WTC11 (cell line): ENCODE measurements at regions not wholly inside any gene's neighbourhood (a gene's known extent, or its start where the extent isn't known, plus 50 kb on each side); places are given as distances from the start of the nearest gene placed in this dataset.
"Not testable (repeated sequence)": the region's sequence is repeated elsewhere in the genome, so short reads cannot be mapped to it uniquely, and the experiment has no call there.

ENCODE experiments used
- ATAC-seq: fragments of 200-7000 bp; cut with Tn5 transposase; 2 replicates; pipeline ENCODE4 v1.10.0; 2021; ENCODE audit warnings: mild to moderate bottlenecking, moderate library complexity
- CTCF ChIA-PET: fragments of 300-600 bp; sonication (Branson Sonifier 250); formaldehyde crosslinking; loops from one replicate; lab custom pipeline; 2021; ENCODE audit warnings: antibody characterized with exemption; lab: Charles Lee
- POLR2A ChIA-PET: fragments of 350-600 bp; sonication (Branson Sonifier 250); formaldehyde crosslinking; loops from one replicate; lab custom pipeline; 2021; ENCODE audit warnings: antibody characterized with exemption; lab: Charles Lee
- DNase-seq: peaks from one replicate; pipeline ENCODE4 v3.0.0; 2021; ENCODE audit warnings: low spot score
- H3K27ac Mint-ChIP-seq: 2 replicates; pipeline ENCODE4 v1.8.0; 2021; ENCODE audit warnings: mixed read lengths
- H3K27me3 Mint-ChIP-seq: 2 replicates; pipeline ENCODE4 v1.8.0; 2021; ENCODE audit warnings: low read depth, mild to moderate bottlenecking, moderate library complexity, mixed read lengths
- H3K36me3 Mint-ChIP-seq: 2 replicates; pipeline ENCODE4 v1.8.0; 2021; ENCODE audit warnings: mixed read lengths
- H3K4me1 Mint-ChIP-seq: 2 replicates; pipeline ENCODE4 v1.8.0; 2022; ENCODE audit warnings: mixed read lengths
- H3K4me3 Mint-ChIP-seq: 2 replicates; pipeline ENCODE4 v1.8.0; 2021; ENCODE audit warnings: mild to moderate bottlenecking, moderate library complexity, mixed read lengths
- H3K9me3 Mint-ChIP-seq: 2 replicates; pipeline ENCODE4 v1.8.0; 2021; ENCODE audit warnings: mixed read lengths
- ARID4B ChIP-seq: sonication (generic); formaldehyde crosslinking; IDR thresholded peaks from 2 replicates; pipeline ENCODE4 v1.8.0; 2023; ENCODE audit warnings: missing genetic modification reagents, mild to moderate bottlenecking, borderline replicate concordance
- CDX4 ChIP-seq: fragments of 250-450 bp; sonication (Bioruptor Pico); IDR thresholded peaks from 2 replicates; pipeline ENCODE4 v1.9.0; 2021; ENCODE audit warnings: moderate library complexity, mild to moderate bottlenecking, inconsistent platforms, borderline replicate concordance
- E2F4 ChIP-seq: sonication (generic); formaldehyde crosslinking; IDR thresholded peaks from 2 replicates; pipeline ENCODE4 v1.8.1; 2022; ENCODE audit warnings: low read depth, mild to moderate bottlenecking, moderate library complexity, missing genetic modification reagents, borderline replicate concordance
- ELF4 ChIP-seq: sonication (generic); formaldehyde crosslinking; IDR thresholded peaks from 2 replicates; pipeline ENCODE4 v1.8.1; 2022; ENCODE audit warnings: low read depth, mild to moderate bottlenecking, moderate library complexity, missing genetic modification reagents
- ETV6 ChIP-seq: sonication (generic); formaldehyde crosslinking; IDR thresholded peaks from 2 replicates; pipeline ENCODE4 v1.8.1; 2022; ENCODE audit warnings: mild to moderate bottlenecking, missing genetic modification reagents
- GTF2I ChIP-seq: fragments of 250-450 bp; sonication (Bioruptor Pico); conservative IDR thresholded peaks from 2 replicates; pipeline ENCODE4 v1.4.0; 2021; ENCODE audit warnings: mild to moderate bottlenecking
- HMGA2 ChIP-seq: fragments of 250-450 bp; sonication (Bioruptor Pico); IDR thresholded peaks from 2 replicates; pipeline ENCODE4 v1.4.0; 2021; ENCODE audit warnings: mild to moderate bottlenecking, moderate library complexity
- IRF2 ChIP-seq: sonication (generic); formaldehyde crosslinking; IDR thresholded peaks from 2 replicates; pipeline ENCODE4 v1.8.0; 2022; ENCODE audit warnings: low read depth, missing genetic modification reagents, borderline replicate concordance
- KAT7 ChIP-seq: sonication (generic); formaldehyde crosslinking; IDR thresholded peaks from 2 replicates; pipeline ENCODE4 v1.8.1; 2023; ENCODE audit warnings: missing genetic modification reagents, mild to moderate bottlenecking, borderline replicate concordance
- NFATC4 ChIP-seq: fragments of 250-450 bp; sonication (Bioruptor Pico); IDR thresholded peaks from 2 replicates; pipeline ENCODE4 v1.9.0; 2021; ENCODE audit warnings: mild to moderate bottlenecking
- NFYB ChIP-seq: sonication (generic); formaldehyde crosslinking; conservative IDR thresholded peaks from 2 replicates; pipeline ENCODE4 v1.8.0; 2022; ENCODE audit warnings: low read depth, missing genetic modification reagents
- NR1H2 ChIP-seq: sonication (generic); formaldehyde crosslinking; IDR thresholded peaks from 2 replicates; pipeline ENCODE4 v1.9.0; 2021; ENCODE audit warnings: mild to moderate bottlenecking, moderate library complexity, missing genetic modification reagents
- NR2C2 ChIP-seq: sonication (generic); formaldehyde crosslinking; IDR thresholded peaks from 2 replicates; pipeline ENCODE4 v1.8.0; 2022; ENCODE audit warnings: mild to moderate bottlenecking, missing genetic modification reagents
- OVOL2 ChIP-seq: fragments of 250-450 bp; sonication (Bioruptor Pico); IDR thresholded peaks from 2 replicates; pipeline ENCODE4 v1.9.0; 2021; ENCODE audit warnings: mild to moderate bottlenecking, borderline replicate concordance
- RORB ChIP-seq: fragments of 250-450 bp; sonication (Bioruptor Pico); IDR thresholded peaks from 2 replicates; pipeline ENCODE4 v1.9.0; 2021; ENCODE audit warnings: mild to moderate bottlenecking
- ZNF423 ChIP-seq: fragments of 250-450 bp; sonication (Bioruptor Pico); IDR thresholded peaks from 2 replicates; pipeline ENCODE4 v2.1.2; 2022; ENCODE audit warnings: mild to moderate bottlenecking, moderate library complexity
- TF ChIP-seq, protein P1 (sequence below): sonication (generic); formaldehyde crosslinking; IDR thresholded peaks from 2 replicates; pipeline ENCODE4 v1.8.0; 2022; ENCODE audit warnings: mild to moderate bottlenecking, missing genetic modification reagents
- TF ChIP-seq, protein P2 (sequence below): fragments of 250-450 bp; sonication (Bioruptor Pico); IDR thresholded peaks from 2 replicates; pipeline ENCODE4 v1.9.0; 2021; ENCODE audit warnings: mild to moderate bottlenecking
- TF ChIP-seq, protein P3 (sequence below): sonication (generic); formaldehyde crosslinking; IDR thresholded peaks from 2 replicates; pipeline ENCODE4 v1.8.1; 2023; ENCODE audit warnings: mild to moderate bottlenecking, missing genetic modification reagents, moderate library complexity
- TF ChIP-seq, protein P4 (sequence below): sonication (generic); formaldehyde crosslinking; IDR thresholded peaks from 2 replicates; pipeline ENCODE4 v1.8.0; 2022; ENCODE audit warnings: mild to moderate bottlenecking, missing genetic modification reagents
- TF ChIP-seq, protein P5 (sequence below): sonication (generic); formaldehyde crosslinking; IDR thresholded peaks from 2 replicates; pipeline ENCODE4 v1.8.0; 2023; ENCODE audit warnings: missing genetic modification reagents

GRCh38 chrX:125681058-125681457 is 361.4 kb downstream of the TEX13C start (continued):
- TF ChIP-seq, protein P1, sequence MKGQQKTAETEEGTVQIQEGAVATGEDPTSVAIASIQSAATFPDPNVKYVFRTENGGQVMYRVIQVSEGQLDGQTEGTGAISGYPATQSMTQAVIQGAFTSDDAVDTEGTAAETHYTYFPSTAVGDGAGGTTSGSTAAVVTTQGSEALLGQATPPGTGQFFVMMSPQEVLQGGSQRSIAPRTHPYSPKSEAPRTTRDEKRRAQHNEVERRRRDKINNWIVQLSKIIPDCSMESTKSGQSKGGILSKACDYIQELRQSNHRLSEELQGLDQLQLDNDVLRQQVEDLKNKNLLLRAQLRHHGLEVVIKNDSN (CRISPR knock-in tag): no peak
- no peak for TF ChIP-seq OVOL2
- no peak for TF ChIP-seq NR1H2 (CRISPR knock-in tag)

DNA sequence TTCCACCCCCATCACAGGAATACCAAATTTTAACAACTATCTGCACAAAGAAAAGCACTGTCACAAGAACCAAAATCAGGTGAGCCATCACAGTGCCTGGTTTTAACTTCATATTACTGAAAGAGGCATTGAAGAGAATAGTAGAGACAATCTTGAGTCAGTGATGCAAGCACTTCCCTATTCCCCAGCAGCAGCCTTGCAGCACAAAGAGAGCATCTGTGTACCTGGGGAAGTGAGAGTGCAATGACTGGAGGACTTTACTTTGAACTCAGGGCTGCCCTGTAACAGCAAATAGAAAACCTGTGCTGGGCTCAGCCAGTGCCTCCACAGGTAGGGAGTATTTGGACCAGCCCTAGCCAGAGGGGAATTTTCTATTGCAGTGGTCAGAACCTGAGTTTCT is 361.8 kb downstream of the TEX13C start:
- TF ChIP-seq ARID4B (no peak), NFATC4 (CRISPR knock-in tag) (no peak), RORB (no peak), KAT7 (CRISPR knock-in tag) (no peak), NFYB (CRISPR knock-in tag) (no peak), ZNF423 (CRISPR knock-in tag) (no peak), ELF4 (CRISPR knock-in tag) (no peak), IRF2 (CRISPR knock-in tag) (no peak), NR2C2 (CRISPR knock-in tag) (no peak), GTF2I (CRISPR knock-in tag) (no peak), E2F4 (CRISPR knock-in tag) (no peak), CDX4 (no peak), ETV6 (no peak), HMGA2 (CRISPR knock-in tag) (no peak)
- TF ChIP-seq, protein P2, sequence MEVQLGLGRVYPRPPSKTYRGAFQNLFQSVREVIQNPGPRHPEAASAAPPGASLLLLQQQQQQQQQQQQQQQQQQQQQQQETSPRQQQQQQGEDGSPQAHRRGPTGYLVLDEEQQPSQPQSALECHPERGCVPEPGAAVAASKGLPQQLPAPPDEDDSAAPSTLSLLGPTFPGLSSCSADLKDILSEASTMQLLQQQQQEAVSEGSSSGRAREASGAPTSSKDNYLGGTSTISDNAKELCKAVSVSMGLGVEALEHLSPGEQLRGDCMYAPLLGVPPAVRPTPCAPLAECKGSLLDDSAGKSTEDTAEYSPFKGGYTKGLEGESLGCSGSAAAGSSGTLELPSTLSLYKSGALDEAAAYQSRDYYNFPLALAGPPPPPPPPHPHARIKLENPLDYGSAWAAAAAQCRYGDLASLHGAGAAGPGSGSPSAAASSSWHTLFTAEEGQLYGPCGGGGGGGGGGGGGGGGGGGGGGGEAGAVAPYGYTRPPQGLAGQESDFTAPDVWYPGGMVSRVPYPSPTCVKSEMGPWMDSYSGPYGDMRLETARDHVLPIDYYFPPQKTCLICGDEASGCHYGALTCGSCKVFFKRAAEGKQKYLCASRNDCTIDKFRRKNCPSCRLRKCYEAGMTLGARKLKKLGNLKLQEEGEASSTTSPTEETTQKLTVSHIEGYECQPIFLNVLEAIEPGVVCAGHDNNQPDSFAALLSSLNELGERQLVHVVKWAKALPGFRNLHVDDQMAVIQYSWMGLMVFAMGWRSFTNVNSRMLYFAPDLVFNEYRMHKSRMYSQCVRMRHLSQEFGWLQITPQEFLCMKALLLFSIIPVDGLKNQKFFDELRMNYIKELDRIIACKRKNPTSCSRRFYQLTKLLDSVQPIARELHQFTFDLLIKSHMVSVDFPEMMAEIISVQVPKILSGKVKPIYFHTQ (CRISPR knock-in tag): no peak
- TF ChIP-seq, protein P3, sequence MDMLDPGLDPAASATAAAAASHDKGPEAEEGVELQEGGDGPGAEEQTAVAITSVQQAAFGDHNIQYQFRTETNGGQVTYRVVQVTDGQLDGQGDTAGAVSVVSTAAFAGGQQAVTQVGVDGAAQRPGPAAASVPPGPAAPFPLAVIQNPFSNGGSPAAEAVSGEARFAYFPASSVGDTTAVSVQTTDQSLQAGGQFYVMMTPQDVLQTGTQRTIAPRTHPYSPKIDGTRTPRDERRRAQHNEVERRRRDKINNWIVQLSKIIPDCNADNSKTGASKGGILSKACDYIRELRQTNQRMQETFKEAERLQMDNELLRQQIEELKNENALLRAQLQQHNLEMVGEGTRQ: no peak
- TF ChIP-seq, protein P4, sequence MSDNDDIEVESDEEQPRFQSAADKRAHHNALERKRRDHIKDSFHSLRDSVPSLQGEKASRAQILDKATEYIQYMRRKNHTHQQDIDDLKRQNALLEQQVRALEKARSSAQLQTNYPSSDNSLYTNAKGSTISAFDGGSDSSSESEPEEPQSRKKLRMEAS: no peak
- TF ChIP-seq, protein P1 (CRISPR knock-in tag): no peak
- TF ChIP-seq, protein P5, sequence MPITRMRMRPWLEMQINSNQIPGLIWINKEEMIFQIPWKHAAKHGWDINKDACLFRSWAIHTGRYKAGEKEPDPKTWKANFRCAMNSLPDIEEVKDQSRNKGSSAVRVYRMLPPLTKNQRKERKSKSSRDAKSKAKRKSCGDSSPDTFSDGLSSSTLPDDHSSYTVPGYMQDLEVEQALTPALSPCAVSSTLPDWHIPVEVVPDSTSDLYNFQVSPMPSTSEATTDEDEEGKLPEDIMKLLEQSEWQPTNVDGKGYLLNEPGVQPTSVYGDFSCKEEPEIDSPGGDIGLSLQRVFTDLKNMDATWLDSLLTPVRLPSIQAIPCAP: no peak
- CTCF ChIA-PET: no interaction called here
- Mint-ChIP-seq H3K27ac (no peak overlapping the region), H3K9me3 (peaks cover 13% of the 10 kb centered on the region), H3K36me3 (peaks cover 6% of the 10 kb centered on the region), H3K27me3 (no peaks in the 10 kb centered on the region), H3K4me1 (peaks cover 6% of the 10 kb centered on the region), H3K4me3 (no peak overlapping the region)
- POLR2A ChIA-PET: no interaction called here
- DNase-seq (no peak), ATAC-seq (no peak)

- CTCF ChIA-PET, POLR2A ChIA-PET, H3K27ac Mint-ChIP-seq, H3K4me1 Mint-ChIP-seq, DNase-seq, H3K4me3 Mint-ChIP-seq, H3K27me3 Mint-ChIP-seq, H3K9me3 Mint-ChIP-seq, H3K36me3 Mint-ChIP-seq, ATAC-seq: not testable (repeated sequence)
Observed at GRCh38 chrX:125690522-125690921, 370.9 kb downstream of the TEX13C start.
